Hindlimb muscle (tissue), 1 donor: ENCODE measurements at regions not wholly inside any gene's neighbourhood (a gene's known extent, or its start where the extent isn't known, plus 50 kb on each side); places are given as distances from the start of the nearest gene placed in this dataset.
A peak's percentile ranks its signal among the peaks of the same experiment; 100 is the strongest.

ENCODE experiments used
- DNase-seq: peaks from one replicate; pipeline ENCODE4 v3.0.0-alpha.2; 2013

DNA sequence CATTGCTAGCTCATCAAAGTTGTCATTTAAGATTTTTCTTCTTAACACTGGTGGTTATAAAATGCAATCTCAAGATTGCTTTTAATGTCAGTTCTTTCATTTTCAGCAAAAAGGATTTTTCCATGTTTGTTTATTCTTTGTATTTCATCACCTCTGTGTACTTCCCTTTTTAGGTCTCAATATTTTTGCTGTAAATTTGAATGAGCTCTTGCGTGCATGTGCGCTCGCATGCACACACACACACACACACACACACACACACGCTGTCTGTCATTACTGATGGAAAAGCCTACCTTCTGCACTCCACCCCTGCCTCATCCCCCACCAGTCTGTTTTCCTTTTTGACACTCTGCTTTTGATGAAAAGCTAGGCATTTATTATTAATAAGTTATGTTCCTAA is 85.3 kb upstream of the FYN start:
- DNase-seq: no peak

DNA sequence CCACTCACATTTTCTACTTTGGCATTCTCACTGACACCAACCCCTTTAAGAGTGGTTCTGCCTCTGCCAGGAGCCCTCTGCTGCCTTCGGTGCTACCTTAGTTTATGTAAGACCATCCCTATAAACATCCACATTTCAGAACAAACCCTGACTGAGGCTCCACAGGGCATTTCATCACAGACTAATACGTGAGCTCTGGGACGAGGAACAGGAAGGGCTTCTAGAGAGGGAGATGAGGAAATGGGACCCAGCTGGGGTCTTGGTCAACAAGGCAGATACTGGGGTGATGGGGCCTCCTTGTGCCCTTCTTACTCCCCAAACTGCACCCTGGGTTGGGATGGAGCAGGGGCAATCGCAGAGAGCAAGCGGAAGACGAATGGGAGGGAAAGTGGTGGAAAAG is 86.5 kb upstream of the FYN start:
- DNase-seq: no peak

DNA sequence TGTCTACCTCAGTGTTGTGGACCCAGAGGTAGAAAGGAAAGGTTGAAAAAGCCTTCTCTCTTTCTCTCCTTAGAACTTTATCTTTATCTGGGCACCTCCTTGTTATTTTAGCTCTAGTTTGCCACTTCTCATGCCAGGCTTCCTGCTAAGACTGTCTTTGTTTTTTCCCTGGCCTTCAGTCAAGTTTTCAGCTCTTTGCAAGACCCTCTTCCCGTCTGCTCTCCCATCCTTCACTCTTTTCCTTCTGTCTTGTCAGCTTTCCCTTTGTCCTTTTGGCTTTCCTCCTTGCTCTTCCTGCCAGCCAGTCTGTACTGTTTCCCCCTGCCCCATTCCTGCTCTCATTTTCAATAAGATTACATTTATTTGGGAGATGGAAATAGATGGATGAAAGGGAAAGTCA is 86.8 kb upstream of the CCN6 start:
- DNase-seq: no peak

DNA sequence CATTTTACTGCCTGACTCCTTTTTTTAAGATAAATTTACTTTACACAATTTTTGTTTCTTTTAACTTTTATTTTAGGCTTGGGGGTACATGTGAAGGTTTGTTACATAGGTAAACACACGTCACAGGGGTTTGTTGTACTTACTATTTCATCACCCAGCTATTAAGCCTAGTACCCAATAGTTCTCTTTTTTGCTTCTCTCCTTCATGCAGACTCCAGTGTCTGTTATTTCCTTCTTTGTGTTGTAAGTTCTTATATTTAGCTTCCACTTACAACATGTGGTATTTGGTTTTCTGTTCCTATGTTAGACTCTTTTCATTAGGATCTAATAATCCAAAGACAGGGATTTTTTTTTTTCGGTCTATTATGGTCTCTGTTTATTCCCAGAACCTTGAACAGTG is 83.5 kb upstream of the CCN6 start:
- DNase-seq: no peak

DNA sequence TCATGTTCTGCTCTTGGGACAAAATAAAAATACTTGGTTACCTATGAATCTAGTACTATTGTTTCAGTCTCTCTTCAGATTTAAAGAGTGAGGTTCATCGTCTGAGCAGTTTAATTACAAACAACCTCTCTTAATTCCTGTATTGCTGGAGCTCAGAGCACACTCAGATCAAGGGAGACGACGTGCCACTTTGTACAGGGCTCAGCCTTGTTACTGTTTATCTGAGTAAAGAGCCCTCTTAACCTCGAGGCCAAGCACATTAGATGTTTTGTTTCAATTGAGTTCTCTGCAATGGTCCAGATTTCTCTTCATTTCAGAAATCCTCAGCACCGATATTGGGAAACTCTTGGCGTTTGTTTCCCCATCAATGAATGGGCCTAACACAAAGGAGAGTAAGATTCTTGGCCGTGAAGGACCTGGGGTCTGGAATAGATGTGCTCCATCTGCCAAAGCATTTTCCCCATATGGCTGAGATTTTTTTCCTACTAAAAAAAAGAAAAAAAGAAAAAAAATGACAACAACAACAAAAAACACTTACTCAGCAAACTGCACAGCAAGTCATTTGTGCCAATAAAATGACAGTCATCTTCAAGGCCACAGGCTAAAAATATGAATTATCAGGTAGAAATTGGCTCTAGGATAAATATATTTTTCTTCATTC is 82.6 kb upstream of the CCN6 start:
- DNase-seq: no peak

DNA sequence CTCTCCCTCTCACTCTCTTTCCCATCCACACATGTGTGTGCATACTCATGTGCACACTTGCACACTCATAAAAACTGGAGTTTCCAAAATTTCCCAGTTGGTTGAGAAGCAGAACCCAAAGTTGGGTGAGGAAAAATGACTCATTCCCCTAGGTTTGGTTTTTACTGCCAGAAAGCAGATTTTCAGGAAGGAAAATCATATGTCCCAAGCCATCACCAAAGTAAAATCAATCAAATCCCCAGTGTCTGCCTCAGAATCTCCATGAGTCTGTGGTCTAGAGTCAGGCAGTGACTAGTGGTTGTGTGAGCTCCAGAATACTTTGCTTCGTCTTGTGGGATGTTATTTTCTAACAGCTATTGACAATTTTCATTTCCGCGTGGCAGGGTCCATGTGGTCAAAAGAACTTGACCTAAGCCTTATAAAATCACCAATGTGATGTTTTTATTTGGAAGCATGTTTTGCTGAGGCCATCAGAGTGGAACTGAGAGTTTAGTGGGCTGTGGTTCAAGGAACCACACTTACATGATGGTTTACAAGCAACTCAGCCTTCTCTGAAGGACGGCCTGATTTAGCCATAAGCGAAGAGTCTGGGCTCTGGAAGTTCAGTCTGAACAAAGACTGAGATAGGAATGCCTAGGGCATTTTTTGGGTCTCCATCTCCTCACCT is 81.9 kb upstream of the CCN6 start:
- no peak for DNase-seq

DNA sequence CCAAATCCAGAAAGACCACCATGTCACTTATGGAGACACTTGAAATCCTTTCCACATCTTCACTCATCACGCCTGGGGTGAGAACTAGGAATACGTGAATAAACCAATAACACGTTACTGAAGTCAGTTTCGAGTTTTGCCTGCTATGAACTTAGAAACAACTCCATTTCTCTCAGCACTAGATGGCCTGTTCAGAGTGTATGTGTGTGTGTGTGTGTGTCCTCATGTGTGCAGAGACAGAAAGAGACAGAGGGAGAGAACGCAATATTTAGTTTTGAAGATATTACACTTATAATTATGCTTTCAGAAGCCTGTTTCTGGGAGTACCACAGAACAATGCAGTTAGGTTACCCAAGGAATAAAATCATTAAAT is 81.2 kb upstream of the CCN6 start:
- no peak for DNase-seq

DNA sequence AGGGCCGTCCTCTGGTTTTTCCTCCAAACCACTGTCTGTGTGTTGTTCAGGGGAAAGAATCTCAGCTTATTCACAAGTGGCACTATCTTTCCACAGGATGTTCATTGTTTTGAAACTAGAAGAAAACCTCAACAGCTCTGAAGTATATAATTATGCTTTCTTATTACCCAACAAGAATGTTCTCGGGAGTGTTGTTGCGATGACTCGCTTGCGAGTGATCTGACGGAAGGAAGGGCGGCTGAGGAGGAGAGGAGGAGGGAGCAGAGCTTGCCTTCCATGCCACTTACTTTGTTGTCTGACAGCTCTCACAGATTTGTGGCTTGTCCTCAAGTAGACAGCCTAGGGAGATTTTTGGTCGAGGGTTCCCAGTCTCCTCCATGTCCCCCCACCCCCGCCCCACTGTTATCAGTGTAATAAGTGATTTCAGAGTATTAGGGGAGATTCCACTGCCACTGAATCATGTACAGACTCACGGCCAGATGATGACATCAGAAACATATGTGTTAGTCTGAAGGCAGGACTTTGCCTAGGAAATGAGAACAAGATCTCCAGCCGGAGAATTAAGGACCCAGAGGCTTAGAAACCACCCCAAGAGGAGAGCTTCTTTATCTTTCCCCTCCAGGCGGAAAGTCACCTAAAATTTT is 80.7 kb upstream of the CCN6 start:
- DNase-seq: peak; percentile 81

DNA sequence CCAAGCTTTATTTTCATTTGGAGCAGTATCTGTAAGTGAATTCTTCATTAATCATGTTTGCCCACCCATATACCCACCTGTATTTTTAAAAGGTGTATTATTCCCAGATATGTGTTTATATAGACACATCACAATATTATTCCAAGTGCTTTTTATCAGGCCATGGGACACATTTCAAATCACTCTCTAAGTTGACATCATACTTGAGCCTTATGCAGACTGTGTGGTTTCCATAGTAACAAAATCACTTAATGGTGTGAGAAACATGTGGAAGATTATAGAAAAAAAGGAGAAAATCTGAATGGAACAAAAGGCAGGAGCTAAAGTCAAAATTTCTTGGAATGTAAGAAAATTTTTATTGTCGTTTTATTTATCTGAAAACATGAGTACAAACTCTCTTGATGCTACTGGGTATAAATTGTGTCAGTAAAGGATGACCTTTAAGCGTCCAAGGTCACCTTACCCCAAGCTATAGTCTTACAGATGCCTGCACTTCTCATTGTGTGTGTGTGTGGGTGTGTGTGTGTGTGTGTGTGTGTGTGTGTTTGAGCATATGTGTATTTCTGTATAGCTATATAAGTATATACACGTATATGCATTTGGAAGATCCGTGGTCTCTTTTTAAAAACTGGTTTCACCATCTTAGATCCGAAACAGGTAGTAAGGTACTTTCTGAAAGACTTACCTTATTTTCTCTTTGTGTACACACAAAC is 79.8 kb upstream of the CCN6 start:
- DNase-seq: no peak

DNA sequence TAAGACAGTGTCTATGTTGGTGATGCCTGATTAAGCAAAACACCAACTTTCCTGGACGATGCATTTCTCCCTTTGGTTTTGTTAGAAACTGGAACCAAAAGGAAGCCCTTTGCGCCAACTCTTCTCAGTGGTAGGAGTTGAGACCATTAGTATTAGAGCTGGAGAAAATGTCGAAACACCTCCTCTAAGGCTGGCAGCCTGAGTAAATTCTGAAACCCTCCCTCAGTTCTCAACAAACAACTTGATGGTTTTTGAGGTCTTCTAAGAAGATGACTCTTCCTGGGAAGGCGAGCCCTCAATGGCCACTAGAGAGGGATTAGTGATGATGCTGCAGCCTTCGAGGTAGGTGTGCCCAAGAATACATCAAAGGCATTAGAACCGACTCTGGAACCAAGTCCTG is 78.4 kb upstream of the CCN6 start:
- DNase-seq: no peak

DNA sequence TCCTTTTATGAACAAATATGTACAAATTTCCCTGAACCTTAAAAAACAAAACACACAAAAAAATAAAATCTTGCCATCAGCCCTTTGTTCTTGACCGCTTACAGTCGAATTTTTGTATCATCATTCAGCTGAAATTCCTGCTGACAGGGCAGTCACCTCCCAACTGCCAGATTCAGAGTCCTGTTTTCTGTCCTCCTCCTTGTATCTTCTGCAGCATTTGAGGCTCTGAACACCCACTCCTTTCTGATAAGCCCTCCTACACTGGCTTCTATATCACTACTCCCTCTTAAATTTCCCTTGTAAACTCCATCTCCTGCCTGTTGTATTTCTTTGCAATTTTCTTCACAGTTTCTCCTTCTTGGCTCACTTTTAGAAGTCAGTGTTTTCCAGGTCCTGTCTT is 77.8 kb upstream of the CCN6 start:
- DNase-seq: no peak

DNA sequence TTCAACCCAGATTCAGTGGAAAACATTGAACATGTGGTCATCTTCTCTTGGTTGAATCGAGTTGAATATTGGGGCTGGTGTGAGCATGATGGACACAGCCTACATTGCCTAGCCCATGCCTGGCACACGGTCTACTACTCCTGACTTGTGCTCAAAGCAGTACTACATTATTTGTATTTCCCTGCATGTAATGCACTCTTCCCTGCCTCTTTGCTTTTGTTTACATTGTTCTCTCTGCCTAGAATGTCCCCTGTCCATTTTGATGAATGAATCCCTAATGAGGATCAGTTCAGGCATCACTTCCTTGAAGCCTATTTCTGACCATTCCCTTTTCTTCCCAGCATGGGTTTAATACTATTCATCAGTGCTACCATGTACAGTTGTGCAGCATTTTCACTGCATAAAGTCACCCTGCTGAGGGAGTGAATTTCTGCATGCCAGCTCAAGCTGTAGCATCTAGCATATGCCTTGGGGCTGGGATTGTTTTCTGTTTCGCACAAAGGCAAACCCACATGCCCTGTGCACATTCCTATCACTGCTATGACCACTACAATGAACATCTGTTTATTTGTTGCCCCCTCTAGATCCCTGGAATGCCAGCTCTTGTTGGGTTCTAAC is 75.3 kb upstream of the CCN6 start:
- no peak for DNase-seq

DNA sequence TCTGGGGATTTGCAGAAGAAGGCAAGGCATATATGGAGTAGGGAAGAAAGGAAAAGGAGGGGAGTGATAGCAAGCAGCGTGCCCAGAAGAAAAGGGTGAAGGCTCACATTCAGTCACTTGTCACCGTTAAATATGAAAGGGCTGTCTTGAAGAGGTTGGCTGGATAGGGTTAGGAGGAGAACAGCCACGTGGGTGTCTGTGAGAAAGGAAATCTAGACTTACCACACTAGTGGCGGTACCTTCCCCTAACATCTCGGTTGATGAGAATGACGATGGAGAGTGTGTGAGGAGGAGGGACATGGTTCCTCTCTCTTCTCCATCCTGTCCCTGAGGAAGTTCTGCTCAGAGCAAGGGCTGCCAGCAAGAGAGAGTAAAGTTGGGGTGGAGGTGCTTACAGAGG is 74.3 kb upstream of the CCN6 start:
- no peak for DNase-seq

DNA sequence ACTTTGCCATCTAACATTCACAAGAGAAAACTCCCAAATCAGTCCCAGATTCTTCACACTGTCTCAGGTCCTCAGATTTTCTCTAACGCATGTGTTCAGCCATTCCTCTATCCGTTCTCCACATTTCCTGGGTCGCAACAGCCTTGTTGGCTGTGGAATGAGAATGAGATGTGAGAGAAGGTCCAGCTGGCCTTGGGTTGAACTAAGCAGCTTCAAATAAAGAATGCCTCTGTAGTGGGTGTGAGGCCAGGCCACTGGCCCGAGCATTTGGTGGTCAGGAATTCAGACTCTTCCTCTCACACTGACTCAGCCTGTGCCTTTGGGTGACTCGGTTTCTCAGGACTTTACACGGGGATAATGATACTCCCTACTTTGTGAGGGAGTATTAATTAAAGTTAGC is 73.8 kb upstream of the CCN6 start:
- no peak for DNase-seq

DNA sequence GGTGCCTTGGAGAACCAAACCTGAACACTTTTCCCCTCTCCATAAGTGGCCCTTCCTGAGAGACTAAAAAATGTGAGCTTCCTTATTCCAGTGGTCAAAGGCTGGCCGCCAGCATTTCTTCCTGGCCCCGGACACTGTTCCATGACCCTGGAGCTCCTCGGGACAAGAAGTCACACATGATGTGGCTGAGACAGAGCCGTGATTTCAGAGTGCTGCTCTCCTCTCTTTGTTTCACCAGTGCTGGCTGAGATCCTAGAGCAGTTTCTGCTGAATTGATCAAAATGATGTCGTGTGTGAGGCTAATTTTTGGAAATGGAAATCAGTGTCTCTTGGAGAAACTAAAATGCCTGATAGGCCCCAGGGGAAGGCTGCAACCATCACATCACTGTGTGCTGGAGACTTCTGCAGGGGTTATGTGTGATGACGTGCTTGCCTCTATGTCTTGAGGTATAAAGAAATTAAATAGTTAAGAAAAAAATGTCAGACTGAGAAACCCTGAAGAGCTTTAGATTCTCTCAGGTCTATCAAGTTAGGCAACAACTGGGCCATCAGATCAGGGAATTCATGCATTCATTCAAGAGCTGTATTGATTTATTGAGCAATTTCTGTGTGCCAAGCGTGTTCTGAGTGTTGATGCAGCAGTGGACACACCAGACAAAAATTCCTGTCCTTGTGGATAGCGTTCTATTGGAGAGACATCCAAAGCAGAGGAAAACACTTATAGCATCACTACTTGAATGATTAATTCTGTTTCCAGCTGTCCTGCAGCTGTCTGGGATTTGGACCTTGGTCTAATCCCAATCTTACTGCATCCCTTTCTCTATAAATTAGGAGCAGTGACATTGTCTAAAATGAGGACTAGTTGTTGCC is 72.7 kb upstream of the CCN6 start:
- peak; percentile 62 for DNase-seq

DNA sequence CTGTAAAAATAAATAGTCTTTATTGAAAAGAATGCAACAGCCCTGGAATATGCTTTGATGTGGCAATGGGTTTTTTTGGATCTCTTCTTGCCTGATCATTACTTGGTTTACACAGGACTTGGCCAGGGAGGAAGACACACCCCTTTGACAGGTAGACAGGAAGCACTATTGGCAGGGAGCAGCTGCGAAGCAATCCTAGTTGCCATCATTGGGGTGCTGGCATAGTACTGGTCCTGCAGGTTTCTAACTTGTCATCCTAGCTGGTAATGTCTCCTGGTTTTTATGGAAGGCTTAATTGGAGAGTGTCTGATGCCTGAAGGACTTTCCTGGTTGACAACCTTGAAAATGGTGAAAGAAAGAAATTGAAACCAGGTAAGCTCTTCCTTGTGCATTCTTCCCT is 71.2 kb upstream of the CCN6 start:
- DNase-seq: no peak

DNA sequence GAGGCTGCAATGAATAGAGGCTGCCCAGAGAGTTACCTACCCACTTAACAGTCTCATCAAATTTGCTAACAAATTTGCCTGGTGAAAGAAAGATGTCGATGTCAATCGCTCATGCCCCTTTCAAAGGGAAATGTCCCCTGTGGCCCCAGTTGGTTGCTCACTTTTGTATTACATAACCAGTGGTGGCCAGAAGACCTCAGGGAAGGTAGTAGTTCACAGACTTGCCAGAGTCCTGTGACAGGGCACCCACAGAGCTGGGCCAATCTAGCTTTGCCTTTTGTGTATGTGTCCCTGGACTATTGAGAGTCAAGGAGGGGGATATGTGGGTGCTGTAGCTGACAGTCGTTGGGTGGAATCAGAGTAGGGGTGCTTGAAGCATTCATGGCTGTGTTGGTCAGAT is 70.7 kb upstream of the CCN6 start:
- DNase-seq: no peak

DNA sequence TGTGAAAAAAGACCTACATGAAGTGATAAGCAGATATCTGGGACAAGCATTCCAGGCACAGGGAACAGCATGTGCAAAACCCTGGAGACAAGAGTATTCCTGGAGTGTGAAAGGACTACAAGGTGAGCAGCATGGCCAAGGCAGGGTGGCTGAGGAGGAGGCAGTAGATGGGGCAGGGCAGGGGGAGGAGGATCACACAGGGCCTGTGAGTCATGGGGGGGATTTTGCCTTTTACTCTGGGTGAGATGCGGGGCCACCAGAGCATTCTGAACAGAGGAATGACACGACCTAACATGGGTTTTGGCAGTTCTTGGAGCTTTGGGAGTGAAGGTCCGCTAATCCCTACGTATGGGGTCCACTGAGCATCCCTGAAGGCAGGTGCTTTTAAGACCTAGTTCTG is 69.8 kb upstream of the CCN6 start:
- DNase-seq: no peak

DNA sequence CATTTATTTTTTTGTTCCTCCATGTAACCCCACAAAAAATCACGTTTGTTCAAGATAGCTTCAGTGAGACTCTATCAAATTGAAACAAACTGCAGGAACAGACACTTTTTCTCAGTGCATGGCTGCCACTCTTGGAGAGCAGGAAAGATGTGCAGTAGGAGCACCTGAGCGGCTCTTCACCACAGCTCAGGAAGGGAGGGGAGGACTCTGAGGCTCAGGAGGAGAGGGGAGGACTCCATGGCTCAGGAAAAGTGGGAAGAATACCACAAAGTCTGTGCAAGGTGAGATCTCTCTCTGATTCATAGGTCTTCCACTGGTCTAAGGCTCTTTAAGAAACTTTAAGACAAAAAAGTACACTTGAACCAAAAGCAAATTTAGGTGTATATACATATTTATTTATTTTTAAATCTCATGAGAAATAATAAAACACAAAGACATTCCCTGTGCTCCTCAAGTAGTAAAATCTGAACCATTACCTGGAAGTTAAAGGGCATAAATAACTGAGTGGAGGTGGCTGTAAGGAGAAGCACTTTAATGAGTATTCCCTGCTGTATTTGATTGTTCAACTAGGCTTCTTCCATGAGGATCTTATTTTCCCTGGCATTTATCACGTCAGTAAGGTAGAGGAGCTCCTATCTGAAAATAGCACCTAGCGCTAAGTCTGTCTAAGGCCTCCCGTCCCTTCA is 69.2 kb upstream of the CCN6 start:
- DNase-seq: no peak

DNA sequence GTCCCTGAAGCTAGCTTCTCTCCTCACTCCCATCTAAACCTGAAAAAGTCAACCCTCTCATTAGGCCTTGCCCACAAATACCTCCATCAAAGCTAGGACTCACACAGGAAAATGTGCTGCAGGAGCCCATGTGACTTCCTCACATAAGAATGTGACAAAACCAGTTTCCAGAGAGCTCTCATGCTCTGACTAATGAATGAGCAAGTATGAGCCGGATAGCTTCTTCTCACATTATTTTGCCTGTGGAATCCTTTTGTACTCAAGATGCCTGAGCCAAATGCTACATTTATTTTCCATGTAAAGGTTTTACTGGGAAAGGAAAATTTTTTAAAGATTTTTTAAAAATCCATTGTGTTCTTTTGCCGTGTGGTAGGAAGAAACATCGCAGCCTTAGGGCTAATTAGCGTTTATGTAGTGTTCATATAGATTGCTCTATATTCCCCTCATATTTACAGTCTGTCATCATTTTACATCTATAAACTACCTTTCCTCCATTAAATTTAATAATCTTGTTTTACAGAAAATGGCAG is 68.6 kb upstream of the CCN6 start:
- no peak for DNase-seq

DNA sequence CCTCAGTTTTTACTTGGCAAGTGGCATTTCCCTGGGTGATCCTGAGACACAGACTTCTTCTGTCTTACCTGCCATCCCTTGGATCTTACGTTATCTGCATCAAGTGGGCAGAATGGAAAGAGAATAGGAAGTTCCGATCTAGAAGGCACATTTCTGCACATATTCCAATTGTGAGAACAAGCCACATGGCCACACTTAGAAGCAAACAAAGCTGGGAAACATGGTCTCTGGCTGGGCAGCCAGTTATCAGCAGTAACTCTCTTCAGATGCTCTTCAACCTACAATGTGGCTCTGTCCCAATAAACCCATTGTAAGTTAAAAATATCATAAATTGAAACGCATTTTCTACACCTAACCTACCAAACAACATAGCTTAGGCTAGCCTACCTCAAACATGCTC is 67.3 kb upstream of the CCN6 start:
- no peak for DNase-seq
